Nephron progenitor cell (in vitro differentiated cells): ENCODE measurements at regions not wholly inside any gene's neighbourhood (a gene's known extent, or its start where the extent isn't known, plus 50 kb on each side); places are given as distances from the start of the nearest gene placed in this dataset.

ENCODE experiments used
- DNase-seq: peaks from one replicate; pipeline ENCODE4 v3.0.0; 2021
- H3K27ac Mint-ChIP-seq: 2 replicates; pipeline ENCODE4 v1.8.0; 2021; ENCODE audit warnings: mild to moderate bottlenecking, moderate library complexity, mixed read lengths
- H3K27me3 Mint-ChIP-seq: 2 replicates; pipeline ENCODE4 v1.8.0; 2021; ENCODE audit warnings: mild to moderate bottlenecking, low read depth, mixed read lengths; ENCODE audit not compliant: poor library complexity
- H3K36me3 Mint-ChIP-seq: 2 replicates; pipeline ENCODE4 v1.8.0; 2021; ENCODE audit warnings: low read depth, mixed read lengths
- H3K4me1 Mint-ChIP-seq: 2 replicates; pipeline ENCODE4 v1.8.0; 2021; ENCODE audit warnings: mixed read lengths
- H3K4me3 Mint-ChIP-seq: 2 replicates; pipeline ENCODE4 v1.8.0; 2021; ENCODE audit warnings: mild to moderate bottlenecking, moderate library complexity, mixed read lengths
- H3K9me3 Mint-ChIP-seq: 2 replicates; pipeline ENCODE4 v1.8.0; 2021; ENCODE audit warnings: mild to moderate bottlenecking, moderate library complexity, mixed read lengths
- TF ChIP-seq, protein P1 (sequence below): fragments of 200-600 bp; sonication (generic); IDR thresholded peaks from 2 replicates; pipeline ENCODE4 v1.5.0; 2021; ENCODE audit warnings: antibody characterized with exemption

- TF ChIP-seq, protein P1, sequence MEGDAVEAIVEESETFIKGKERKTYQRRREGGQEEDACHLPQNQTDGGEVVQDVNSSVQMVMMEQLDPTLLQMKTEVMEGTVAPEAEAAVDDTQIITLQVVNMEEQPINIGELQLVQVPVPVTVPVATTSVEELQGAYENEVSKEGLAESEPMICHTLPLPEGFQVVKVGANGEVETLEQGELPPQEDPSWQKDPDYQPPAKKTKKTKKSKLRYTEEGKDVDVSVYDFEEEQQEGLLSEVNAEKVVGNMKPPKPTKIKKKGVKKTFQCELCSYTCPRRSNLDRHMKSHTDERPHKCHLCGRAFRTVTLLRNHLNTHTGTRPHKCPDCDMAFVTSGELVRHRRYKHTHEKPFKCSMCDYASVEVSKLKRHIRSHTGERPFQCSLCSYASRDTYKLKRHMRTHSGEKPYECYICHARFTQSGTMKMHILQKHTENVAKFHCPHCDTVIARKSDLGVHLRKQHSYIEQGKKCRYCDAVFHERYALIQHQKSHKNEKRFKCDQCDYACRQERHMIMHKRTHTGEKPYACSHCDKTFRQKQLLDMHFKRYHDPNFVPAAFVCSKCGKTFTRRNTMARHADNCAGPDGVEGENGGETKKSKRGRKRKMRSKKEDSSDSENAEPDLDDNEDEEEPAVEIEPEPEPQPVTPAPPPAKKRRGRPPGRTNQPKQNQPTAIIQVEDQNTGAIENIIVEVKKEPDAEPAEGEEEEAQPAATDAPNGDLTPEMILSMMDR, result no peak
- DNase-seq, result no peak
- peaks cover 5% of the 10 kb centered on the region for H3K4me1 Mint-ChIP-seq
- H3K36me3 Mint-ChIP-seq, result no peaks in the 10 kb centered on the region
- no peaks in the 10 kb centered on the region for H3K27me3 Mint-ChIP-seq
- H3K27ac Mint-ChIP-seq, result no peak overlapping the region
- H3K4me3 Mint-ChIP-seq, result no peak overlapping the region
- H3K9me3 Mint-ChIP-seq, result peaks cover 17% of the 10 kb centered on the region
These were observed 227.2 kb upstream of the HDX start for GRCh38 chrX:84729408-84729807.

DNA sequence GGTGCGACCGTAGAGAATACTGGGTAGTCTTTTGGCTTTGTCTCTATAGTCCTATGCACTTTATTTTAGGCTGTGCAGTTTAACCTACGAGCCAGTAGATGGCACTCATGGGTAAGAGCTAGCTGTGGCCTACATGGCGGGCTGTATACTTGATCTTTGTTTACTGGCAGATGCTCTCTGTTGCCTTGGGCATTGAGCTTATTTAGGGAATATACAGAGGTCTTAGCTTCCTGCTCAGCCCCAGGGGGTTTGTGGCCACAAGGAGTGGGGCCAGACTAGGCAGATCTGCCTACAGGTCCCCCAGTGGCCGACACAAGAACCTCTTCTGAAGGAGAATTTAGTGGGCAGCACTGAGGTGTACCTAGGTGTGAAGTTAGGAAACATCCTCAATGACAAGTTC, 227.6 kb upstream of the HDX start:
- Mint-ChIP-seq H3K9me3 (peaks cover 16% of the 10 kb centered on the region), H3K4me1 (peaks cover 3% of the 10 kb centered on the region), H3K27me3 (no peaks in the 10 kb centered on the region), H3K36me3 (no peaks in the 10 kb centered on the region), H3K27ac (no peak overlapping the region), H3K4me3 (no peak overlapping the region)
- TF ChIP-seq, protein P1, result peak; percentile 68
- DNase-seq, result peak; percentile 8

DNA sequence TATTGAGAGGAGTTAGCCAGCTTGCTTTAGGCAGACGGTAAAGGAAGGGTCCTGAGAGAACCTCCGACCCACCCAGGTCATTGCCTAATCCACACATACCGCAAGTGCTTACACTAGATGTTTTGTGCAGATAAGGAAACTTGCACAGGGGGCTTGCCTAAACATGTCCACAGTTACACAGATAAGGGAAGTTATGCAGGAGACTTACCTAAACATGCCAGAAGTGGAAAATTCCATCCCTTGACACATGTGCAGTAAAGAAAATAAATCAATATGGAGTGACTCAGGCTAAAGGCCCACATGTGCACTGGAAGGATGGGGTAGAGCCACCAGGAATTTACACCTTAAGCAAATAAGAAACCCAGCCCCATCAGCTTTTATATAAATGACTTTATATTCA, 232.8 kb upstream of the HDX start:
- Mint-ChIP-seq H3K9me3 (peaks cover 26% of the 10 kb centered on the region), H3K27ac (no peak overlapping the region), H3K36me3 (no peaks in the 10 kb centered on the region), H3K27me3 (no peaks in the 10 kb centered on the region), H3K4me1 (peaks cover 3% of the 10 kb centered on the region), H3K4me3 (no peak overlapping the region)
- TF ChIP-seq, protein P1, result no peak
- no peak for DNase-seq

- no peak overlapping the region for H3K4me3 Mint-ChIP-seq
- no peak for DNase-seq
- no peaks in the 10 kb centered on the region for H3K36me3 Mint-ChIP-seq
- H3K27me3 Mint-ChIP-seq, result no peaks in the 10 kb centered on the region
- no peak overlapping the region for H3K27ac Mint-ChIP-seq
- H3K9me3 Mint-ChIP-seq, result peaks cover 32% of the 10 kb centered on the region
- peaks cover 3% of the 10 kb centered on the region for H3K4me1 Mint-ChIP-seq
- TF ChIP-seq, protein P1, result no peak
These were observed 235.2 kb upstream of the HDX start for GRCh38 chrX:84737471-84737871.

- peaks cover 5% of the 10 kb centered on the region for H3K4me1 Mint-ChIP-seq
- H3K27ac Mint-ChIP-seq, result no peak overlapping the region
- TF ChIP-seq, protein P1, result no peak
- peaks cover 3% of the 10 kb centered on the region for H3K27me3 Mint-ChIP-seq
- H3K36me3 Mint-ChIP-seq, result no peaks in the 10 kb centered on the region
- peaks cover 32% of the 10 kb centered on the region for H3K9me3 Mint-ChIP-seq
- no peak overlapping the region for H3K4me3 Mint-ChIP-seq
- DNase-seq, result no peak
These were observed 245.3 kb upstream of the HDX start for GRCh38 chrX:84747516-84747915.

DNA sequence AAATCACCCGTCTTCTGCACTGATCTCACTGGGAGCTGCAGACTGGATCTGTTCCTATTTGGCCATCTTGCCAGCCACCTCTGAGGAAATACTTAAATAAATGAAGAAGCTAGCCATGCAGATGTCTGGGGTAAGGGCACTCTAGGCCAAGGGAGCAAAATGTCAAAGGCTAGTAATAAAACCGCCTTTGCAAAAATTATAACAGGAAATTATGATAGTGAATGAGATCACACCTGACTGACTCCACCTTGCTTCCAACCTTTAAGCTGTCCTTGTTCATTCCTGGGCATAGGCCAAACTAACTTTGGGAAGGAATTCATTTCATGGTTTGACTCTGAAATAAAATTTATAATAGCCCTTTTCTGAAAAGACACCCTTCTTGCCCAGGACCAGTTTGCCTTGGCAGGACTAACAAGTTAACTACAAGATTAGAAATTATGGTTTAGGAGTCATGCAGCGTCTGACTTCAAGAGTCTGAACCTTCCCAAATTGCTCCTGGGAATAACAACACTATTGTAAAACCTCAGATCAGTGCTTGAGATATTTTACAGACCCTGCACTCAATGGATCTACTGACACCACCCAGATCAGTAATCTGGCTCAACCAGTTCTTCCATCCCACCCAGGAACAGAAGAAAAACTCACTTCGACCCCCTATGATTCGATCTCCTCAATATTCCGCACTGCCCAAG, 246.9 kb upstream of the HDX start:
- H3K27ac Mint-ChIP-seq, result no peak overlapping the region
- H3K9me3 Mint-ChIP-seq, result peaks cover 34% of the 10 kb centered on the region
- DNase-seq, result no peak
- TF ChIP-seq, protein P1, result no peak
- H3K27me3 Mint-ChIP-seq, result peaks cover 3% of the 10 kb centered on the region
- H3K36me3 Mint-ChIP-seq, result no peaks in the 10 kb centered on the region
- H3K4me3 Mint-ChIP-seq, result no peak overlapping the region
- H3K4me1 Mint-ChIP-seq, result peaks cover 5% of the 10 kb centered on the region
